ENCODE measurements at regions not wholly inside any gene's neighbourhood (a gene's known extent, or its start where the extent isn't known, plus 50 kb on each side); places are given as distances from the start of the nearest gene placed in this dataset.

- no peak for TF ChIP-seq CTCF (conservative IDR thresholded peaks at IDR 0.05; ENCODE audit: low read depth, low read length)
- DNase-seq (ENCODE audit: low read depth): no peak
- H3K4me3 ChIP-seq (ENCODE audit: low read length): no peak overlapping the region
Measured at GRCh38 chr18:10060841-10061240, 147.0 kb downstream of the VAPA start.

GRCh38 chr18:10061566-10062140, 147.8 kb downstream of the VAPA start:
- DNase-seq (ENCODE audit: low read depth): no peak
- TF ChIP-seq CTCF (conservative IDR thresholded peaks at IDR 0.05; ENCODE audit: low read depth, low read length): no peak

GRCh38 chr18:10062302-10063300, 148.8 kb downstream of the VAPA start:
- DNase-seq (ENCODE audit: low read depth): peak; percentile 86
- no peak overlapping the region for H3K4me3 ChIP-seq (ENCODE audit: low read length)
- TF ChIP-seq CTCF (conservative IDR thresholded peaks at IDR 0.05; ENCODE audit: low read depth, low read length): no peak

More at GRCh38 chr18:10061566-10062140, 147.8 kb downstream of the VAPA start:
- no peak overlapping the region for H3K4me3 ChIP-seq (ENCODE audit: low read length)

- no peak overlapping the region for H3K4me3 ChIP-seq (ENCODE audit: low read length)
- no peak for DNase-seq (ENCODE audit: low read depth)
- no peak for TF ChIP-seq CTCF (conservative IDR thresholded peaks at IDR 0.05; ENCODE audit: low read depth, low read length)
Measured at GRCh38 chr18:10063489-10063888, 149.7 kb downstream of the VAPA start.

- DNase-seq (ENCODE audit: low read depth): no peak
- no peak overlapping the region for H3K4me3 ChIP-seq (ENCODE audit: low read length)
- TF ChIP-seq CTCF (conservative IDR thresholded peaks at IDR 0.05; ENCODE audit: low read depth, low read length): no peak
Measured at GRCh38 chr18:10064267-10064666, 150.5 kb downstream of the VAPA start.

- no peak for TF ChIP-seq CTCF (conservative IDR thresholded peaks at IDR 0.05; ENCODE audit: low read depth, low read length)
- no peak overlapping the region for H3K4me3 ChIP-seq (ENCODE audit: low read length)
- no peak for DNase-seq (ENCODE audit: low read depth)
Measured at GRCh38 chr18:10065296-10065695, 151.5 kb downstream of the VAPA start.
